Endothelial cell of umbilical vein (primary cell): ENCODE measurements at regions not wholly inside any gene's neighbourhood (a gene's known extent, or its start where the extent isn't known, plus 50 kb on each side); places are given as distances from the start of the nearest gene placed in this dataset.

Experiments
- BruUV-seq: library from RNA; stranded (reverse); fragments of 400-500 nt; replicated peaks from 2 replicates; lab custom pipeline; 2021; lab: Mats Ljungman, UMichigan
- CTCF ChIA-PET: fragments of 300-600, 350-600 bp; sonication (Branson Sonifier 250); formaldehyde crosslinking; loops from one replicate; lab custom pipeline; 2021; ENCODE audit warnings: antibody characterized with exemption, inconsistent platforms; lab: Charles Lee
- POLR2A ChIA-PET: fragments of 300-600, 350-600 bp; sonication (Branson Sonifier 250); formaldehyde crosslinking; loops from one replicate; lab custom pipeline; 2021; ENCODE audit warnings: antibody characterized with exemption, inconsistent platforms; lab: Charles Lee
- DNase-seq: peaks from one replicate; pipeline ENCODE4 v3.0.0-alpha.2; 2011; ENCODE audit warnings: low read depth, low spot score
- FAIRE-seq: peaks from 2 replicates; lab custom pipeline; 2011; peaks lifted over from hg19 to GRCh38; lab: Jason Lieb, UNC
- H2AFZ ChIP-seq: 2 replicates; pipeline ENCODE4 v1.6.0; 2012; ENCODE audit warnings: low read depth, low read length, control low read depth, inconsistent platforms
- H3K27ac ChIP-seq: 2 replicates; pipeline ENCODE4 v1.5.1; 2011; ENCODE audit warnings: low read depth, mild to moderate bottlenecking, control low read depth, low read length, moderate library complexity; ENCODE audit not compliant: insufficient read depth
- H3K27me3 ChIP-seq, 2 experiments: 2 replicates each; pipeline versions ENCODE4 v1.6.0 to v1.6.1; 2011; ENCODE audit warnings: low read length in 2 of 2, mixed read lengths in 1 of 2; ENCODE audit not compliant: control insufficient read depth in 2 of 2, insufficient read depth in 2 of 2
- H3K36me3 ChIP-seq, 2 experiments: 2 replicates in 1 of 2; 3 replicates in 1 of 2; pipeline ENCODE4 v1.5.1; 2011; ENCODE audit warnings: low read length in 2 of 2, mild to moderate bottlenecking in 1 of 2, moderate library complexity in 1 of 2; ENCODE audit not compliant: control insufficient read depth in 2 of 2, insufficient read depth in 2 of 2; ENCODE audit errors: extremely low read depth in 1 of 2
- H3K4me1 ChIP-seq: 3 replicates; pipeline ENCODE4 v1.5.1; 2011; ENCODE audit warnings: mild to moderate bottlenecking, low read length; ENCODE audit not compliant: control insufficient read depth, insufficient read depth; ENCODE audit errors: extremely low read depth
- H3K4me2 ChIP-seq: 2 replicates; pipeline ENCODE4 v1.6.1; 2011; ENCODE audit warnings: low read length, control low read depth, mixed read lengths; ENCODE audit not compliant: insufficient read depth
- H3K4me3 ChIP-seq, 3 experiments: fragments of 200-600 bp in 1 of 3; sonication (generic), shearing (Covaris generic) in 1 of 3; replicated peaks in 1 of 3; 2 replicates each; pipeline ENCODE4 v1.5.1; 2011 to 2016; ENCODE audit warnings: control low read depth in 3 of 3, low read length in 3 of 3, mild to moderate bottlenecking in 2 of 3, inconsistent platforms in 1 of 3, low read depth in 1 of 3, moderate library complexity in 1 of 3; ENCODE audit not compliant: insufficient read depth in 1 of 3
- H3K79me2 ChIP-seq: 2 replicates; pipeline ENCODE4 v1.6.0; 2012; ENCODE audit warnings: low read length, inconsistent platforms; ENCODE audit not compliant: control insufficient read depth, insufficient read depth
- H3K9ac ChIP-seq: replicated peaks from 2 replicates; pipeline ENCODE3; 2011; ENCODE audit warnings: low read length, control low read depth; ENCODE audit not compliant: insufficient read depth; ENCODE audit errors: extremely low read depth
- H3K9me1 ChIP-seq: replicated peaks from 3 replicates; pipeline ENCODE4 v1.6.0; 2011; ENCODE audit warnings: mild to moderate bottlenecking, low read length; ENCODE audit not compliant: control insufficient read depth, insufficient read depth; ENCODE audit errors: extremely low read depth
- H3K9me3 ChIP-seq: replicated peaks from 2 replicates; pipeline ENCODE4 v1.5.1; 2012; ENCODE audit warnings: low read length, inconsistent platforms; ENCODE audit not compliant: control insufficient read depth, insufficient read depth
- H4K20me1 ChIP-seq: replicated peaks from 2 replicates; pipeline ENCODE3; 2011; ENCODE audit warnings: mild to moderate bottlenecking, low read length; ENCODE audit not compliant: control insufficient read depth, insufficient read depth; ENCODE audit errors: extremely low read depth
- CTCF ChIP-seq, 2 donors: IDR thresholded peaks; 1 replicate in 1 of 2; 2 replicates in 1 of 2; pipeline ENCODE4 v1.5.1; 2011; ENCODE audit warnings: low read length in 2 of 2, mild to moderate bottlenecking in 2 of 2, moderate library complexity in 2 of 2, control low read depth in 1 of 2, inconsistent platforms in 1 of 2, low read depth in 1 of 2; ENCODE audit not compliant: insufficient read depth in 1 of 2; ENCODE audit errors: extremely low read depth in 1 of 2
- EZH2 ChIP-seq: IDR thresholded peaks from 2 replicates; pipeline ENCODE4 v1.6.1; 2012; ENCODE audit warnings: borderline replicate concordance, low read depth, mild to moderate bottlenecking, moderate library complexity, low read length, inconsistent platforms; ENCODE audit not compliant: severe bottlenecking
- FOS ChIP-seq: IDR thresholded peaks from 2 replicates; pipeline ENCODE4 v1.6.1; 2011; ENCODE audit warnings: mild to moderate bottlenecking, low read length, moderate library complexity, borderline replicate concordance; ENCODE audit not compliant: insufficient read depth
- GATA2 ChIP-seq: IDR thresholded peaks from 2 replicates; pipeline ENCODE4 v1.7.0; 2011; ENCODE audit warnings: low read depth, mild to moderate bottlenecking, moderate library complexity, mixed read lengths, low read length; ENCODE audit not compliant: insufficient read length, insufficient read depth
- JUN ChIP-seq: IDR thresholded peaks from 2 replicates; pipeline ENCODE4 v1.6.1; 2011; ENCODE audit warnings: borderline replicate concordance, low read depth; ENCODE audit not compliant: insufficient read length, insufficient read depth
- MAX ChIP-seq: IDR thresholded peaks from 2 replicates; pipeline ENCODE4 v1.6.1; 2011; ENCODE audit not compliant: insufficient read depth, insufficient read length
- MYC ChIP-seq: IDR thresholded peaks from one replicate; pipeline ENCODE4 v1.6.1; 2011; ENCODE audit warnings: mild to moderate bottlenecking, low read depth, low read length
- POLR2A ChIP-seq: IDR thresholded peaks from 2 replicates; pipeline ENCODE4 v1.6.1; 2012; ENCODE audit warnings: low read depth, mild to moderate bottlenecking, control low read depth, low read length
- POLR2AphosphoS5 ChIP-seq: IDR thresholded peaks from 2 replicates; pipeline ENCODE4 v1.6.1; 2012; ENCODE audit warnings: low read depth, mild to moderate bottlenecking, control low read depth, low read length, moderate library complexity; ENCODE audit not compliant: insufficient read depth
- dilution Hi-C: fragments of 300-500 bp; cut with MboI; formaldehyde crosslinking; loops from one replicate; pipeline ENCODE4 v1.15.0; 2019; ENCODE audit warnings: low sequenced_read_pairs; ENCODE audit not compliant: extremely low pct_ligation_motif_present
- intact Hi-C: fragments of 100-400 bp; cut with micrococcal nuclease; formaldehyde crosslinking; loops from one replicate; pipeline ENCODE4 v1.10.0; 2022

- FAIRE-seq: no peak
- no peak overlapping the region for H3K4me2 ChIP-seq
- BruUV-seq: no TSS peak
- no peak for DNase-seq
- no peaks in the 10 kb centered on the region for H3K79me2 ChIP-seq
- H3K4me1 ChIP-seq: no peaks in the 10 kb centered on the region
- dilution Hi-C loops (no loop called here), intact Hi-C loops (no loop called here)
- no peaks in the 10 kb centered on the region for H3K9me3 ChIP-seq
- no peaks in the 10 kb centered on the region for H4K20me1 ChIP-seq
- ChIA-PET CTCF (interaction anchor here (0.8 kb wide), 1 partner anchor 10 kb away, joined by 3 read pairs; no protein-coding TSS in a partner anchor), POLR2A (no interaction called here)
- no peak overlapping the region for H3K27ac ChIP-seq
- H3K9me1 ChIP-seq: no peaks in the 10 kb centered on the region
- H2AFZ ChIP-seq: no peak overlapping the region
- TF ChIP-seq MYC: no peak
- TF ChIP-seq JUN: no peak
- no peak for TF ChIP-seq FOS
- no peak for TF ChIP-seq GATA2
- no peak for TF ChIP-seq CTCF (IDR thresholded peaks at IDR 0.05; ENCODE audit: extremely low read depth in 1 of 2, insufficient read depth in 1 of 2, low read depth in 1 of 2, low read length in 2 of 2)
- TF ChIP-seq POLR2AphosphoS5: no peak
- TF ChIP-seq EZH2: no peak
- no peak for TF ChIP-seq MAX
- no peak for TF ChIP-seq POLR2A
- H3K4me3 ChIP-seq: no peak overlapping the region
- H3K27me3 ChIP-seq: peaks cover 6 to 7% of the 10 kb centered on the region in 2 experiments
- H3K9ac ChIP-seq: no peak overlapping the region
- H3K36me3 ChIP-seq: no peaks in the 10 kb centered on the region
Observed at GRCh38 chr6:33944686-33945411, 141.0 kb upstream of the MLN start.
